GM12873 (cell line): ENCODE measurements at regions not wholly inside any gene's neighbourhood (a gene's known extent, or its start where the extent isn't known, plus 50 kb on each side); places are given as distances from the start of the nearest gene placed in this dataset.

Source experiments
- CTCF ChIP-seq: IDR thresholded peaks from 2 replicates; pipeline ENCODE4 v1.5.1; 2012; ENCODE audit warnings: low read depth, mild to moderate bottlenecking, moderate library complexity, low read length, control low read depth; ENCODE audit not compliant: insufficient read depth; ENCODE audit errors: missing control alignments

- TF ChIP-seq CTCF = no peak
Observed at GRCh38 chr10:29028486-29028885, 260.4 kb upstream of the LYZL1 start.

- no peak for TF ChIP-seq CTCF
Observed at GRCh38 chr10:29030900-29031299, 258.0 kb upstream of the LYZL1 start.

- TF ChIP-seq CTCF = no peak
Observed at GRCh38 chr10:29032169-29032568, 256.7 kb upstream of the LYZL1 start.

- TF ChIP-seq CTCF = no peak
Observed at GRCh38 chr10:29033311-29033940, 255.4 kb upstream of the LYZL1 start.

GRCh38 chr10:29034592-29034991 is 254.3 kb upstream of the LYZL1 start:
- TF ChIP-seq CTCF = no peak

- TF ChIP-seq CTCF = no peak
Observed at GRCh38 chr10:29035721-29036120, 253.1 kb upstream of the LYZL1 start.

- no peak for TF ChIP-seq CTCF
Observed at GRCh38 chr10:29037348-29038113, 251.3 kb upstream of the LYZL1 start.
